ENCODE measurements at regions not wholly inside any gene's neighbourhood (a gene's known extent, or its start where the extent isn't known, plus 50 kb on each side); places are given as distances from the start of the nearest gene placed in this dataset.

- no peak for TF ChIP-seq CTCF (conservative IDR thresholded peaks at IDR 0.05; ENCODE audit: low read length)
- TF ChIP-seq EZH2phosphoT487 (IDR thresholded peaks at IDR 0.05; ENCODE audit: borderline replicate concordance) = no peak
Observed at GRCh38 chr9:106590759-106591505, 272.0 kb upstream of the ZNF462 start.

Measured in Loucy (cell line).